Naive thymus-derived CD4-positive, alpha-beta T cell (primary cell): ENCODE measurements at regions not wholly inside any gene's neighbourhood (a gene's known extent, or its start where the extent isn't known, plus 50 kb on each side); places are given as distances from the start of the nearest gene placed in this dataset.
"Not testable (repeated sequence)": the region's sequence is repeated elsewhere in the genome, so short reads cannot be mapped to it uniquely, and the experiment has no call there.

Source experiments
- ATAC-seq: fragments of 150-1000 bp; cut with Tn5 transposase; 2 replicates; pipeline ENCODE4 v1.10.0; 2021; ENCODE audit warnings: mild to moderate bottlenecking, moderate library complexity
- CTCF ChIA-PET: fragments of 350-600 bp; sonication (Branson Sonifier 250); formaldehyde crosslinking; loops from one replicate; lab custom pipeline; 2021; ENCODE audit warnings: antibody characterized with exemption; lab: Charles Lee
- POLR2A ChIA-PET: fragments of 350-600 bp; sonication (Branson Sonifier 250); formaldehyde crosslinking; loops from one replicate; lab custom pipeline; 2021; ENCODE audit warnings: antibody characterized with exemption, inconsistent platforms; lab: Charles Lee
- DNase-seq, 9 donors: peaks; one replicate each; pipeline versions ENCODE4 v3.0.0 to v3.0.0-alpha.2; 2020 to 2022; ENCODE audit warnings: mixed read lengths in 1 of 9
- H3K27ac ChIP-seq: one replicate; pipeline ENCODE4 v1.7.0; 2013; ENCODE audit warnings: mild to moderate bottlenecking, low read depth, low read length, moderate library complexity
- H3K27me3 ChIP-seq, 2 donors: one replicate each; pipeline ENCODE4 v1.7.0; 2013; ENCODE audit warnings: low read length in 2 of 2, mild to moderate bottlenecking in 2 of 2, moderate library complexity in 2 of 2; ENCODE audit not compliant: control insufficient read depth in 2 of 2, insufficient read depth in 2 of 2
- H3K36me3 ChIP-seq, 3 experiments: 1 replicate in 2 of 3; 2 replicates in 1 of 3; pipeline ENCODE4 v1.7.0; 2013; ENCODE audit warnings: low read length in 3 of 3, mild to moderate bottlenecking in 3 of 3, moderate library complexity in 1 of 3; ENCODE audit not compliant: insufficient read depth in 3 of 3, control insufficient read depth in 2 of 3
- H3K4me1 ChIP-seq, 2 donors: one replicate each; pipeline ENCODE4 v1.7.0; 2013; ENCODE audit warnings: low read length in 2 of 2, mild to moderate bottlenecking in 2 of 2, moderate library complexity in 1 of 2; ENCODE audit not compliant: control insufficient read depth in 2 of 2, insufficient read depth in 2 of 2
- H3K4me3 ChIP-seq: 2 replicates; pipeline ENCODE4 v1.7.0; 2013; ENCODE audit warnings: mild to moderate bottlenecking, low read length
- H3K9me3 ChIP-seq, 3 experiments: 1 replicate in 2 of 3; 2 replicates in 1 of 3; pipeline ENCODE4 v1.7.0; 2013; ENCODE audit warnings: low read length in 3 of 3; ENCODE audit not compliant: control insufficient read depth in 2 of 3
- H3K27ac Mint-ChIP-seq, 9 donors: one replicate each; pipeline ENCODE4 v1.8.0; 2020 to 2022; ENCODE audit warnings: mixed read lengths in 9 of 9, mild to moderate bottlenecking in 8 of 9, moderate library complexity in 5 of 9, inconsistent platforms in 2 of 9
- H3K27me3 Mint-ChIP-seq, 5 donors: one replicate each; pipeline ENCODE4 v1.8.0; 2021 to 2022; ENCODE audit warnings: mixed read lengths in 5 of 5, mild to moderate bottlenecking in 1 of 5
- H3K36me3 Mint-ChIP-seq, 5 donors: one replicate each; pipeline ENCODE4 v1.8.0; 2020 to 2022; ENCODE audit warnings: mixed read lengths in 5 of 5, mild to moderate bottlenecking in 3 of 5, inconsistent platforms in 1 of 5
- H3K4me1 Mint-ChIP-seq, 7 donors: one replicate each; pipeline ENCODE4 v1.8.0; 2020 to 2022; ENCODE audit warnings: mixed read lengths in 7 of 7, mild to moderate bottlenecking in 3 of 7, inconsistent platforms in 1 of 7
- H3K4me3 Mint-ChIP-seq, 10 donors: one replicate each; pipeline ENCODE4 v1.8.0; 2020 to 2022; ENCODE audit warnings: mild to moderate bottlenecking in 10 of 10, mixed read lengths in 10 of 10, moderate library complexity in 6 of 10, inconsistent platforms in 2 of 10
- H3K9me3 Mint-ChIP-seq, 11 donors: one replicate each; pipeline ENCODE4 v1.8.0; 2020 to 2022; ENCODE audit warnings: mixed read lengths in 11 of 11, mild to moderate bottlenecking in 4 of 11, inconsistent platforms in 1 of 11, moderate library complexity in 1 of 11
- intact Hi-C, 2 donors: fragments of 100-400 bp; cut with micrococcal nuclease; formaldehyde crosslinking; loops; one replicate each; pipeline ENCODE4 v1.15.1; 2023

GRCh38 chr14:105713836-105714235 is 187.5 kb downstream of the TMEM121 start:
- H3K36me3 ChIP-seq, H3K27me3 ChIP-seq, H3K9me3 Mint-ChIP-seq, H3K27ac ChIP-seq, H3K27ac Mint-ChIP-seq, H3K4me1 ChIP-seq, DNase-seq, intact Hi-C loops, H3K4me3 ChIP-seq, H3K4me3 Mint-ChIP-seq, POLR2A ChIA-PET, CTCF ChIA-PET, ATAC-seq, H3K36me3 Mint-ChIP-seq, H3K9me3 ChIP-seq, H3K4me1 Mint-ChIP-seq, H3K27me3 Mint-ChIP-seq: not testable (repeated sequence)

DNA sequence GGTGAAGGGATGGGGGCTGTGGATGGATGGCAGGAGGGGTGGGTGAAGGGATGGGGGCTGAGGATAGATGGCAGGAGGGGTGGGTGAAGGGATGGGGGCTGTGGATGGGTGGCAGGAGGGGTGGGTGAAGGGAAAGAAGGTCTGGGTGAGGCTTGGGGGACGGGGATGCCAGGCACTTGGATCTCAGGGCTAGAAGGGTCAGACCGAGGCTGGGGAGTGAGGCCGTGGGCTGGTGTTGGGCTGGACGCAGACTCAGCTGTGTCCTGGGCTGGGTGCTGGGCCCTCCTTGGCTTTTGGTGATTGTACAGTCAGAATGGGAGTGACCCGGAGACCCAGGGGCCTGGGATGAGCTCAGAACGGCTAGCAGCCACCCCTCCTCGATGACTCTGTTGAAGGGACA is 192.4 kb downstream of the TMEM121 start:
- H3K9me3 ChIP-seq, CTCF ChIA-PET, H3K36me3 ChIP-seq, intact Hi-C loops, H3K4me3 ChIP-seq, H3K4me3 Mint-ChIP-seq, H3K9me3 Mint-ChIP-seq, H3K27ac ChIP-seq, H3K4me1 Mint-ChIP-seq, ATAC-seq, H3K36me3 Mint-ChIP-seq, H3K27ac Mint-ChIP-seq, H3K27me3 ChIP-seq, H3K4me1 ChIP-seq, DNase-seq, H3K27me3 Mint-ChIP-seq, POLR2A ChIA-PET: not testable (repeated sequence)

GRCh38 chr14:105720106-105720505 is 193.7 kb downstream of the TMEM121 start:
- H3K36me3 Mint-ChIP-seq, H3K4me3 Mint-ChIP-seq, H3K4me1 ChIP-seq, H3K4me1 Mint-ChIP-seq, H3K9me3 Mint-ChIP-seq, ATAC-seq, H3K27me3 Mint-ChIP-seq, H3K4me3 ChIP-seq, H3K9me3 ChIP-seq, CTCF ChIA-PET, POLR2A ChIA-PET, DNase-seq, H3K27me3 ChIP-seq, H3K27ac ChIP-seq, intact Hi-C loops, H3K27ac Mint-ChIP-seq, H3K36me3 ChIP-seq: not testable (repeated sequence)

DNA sequence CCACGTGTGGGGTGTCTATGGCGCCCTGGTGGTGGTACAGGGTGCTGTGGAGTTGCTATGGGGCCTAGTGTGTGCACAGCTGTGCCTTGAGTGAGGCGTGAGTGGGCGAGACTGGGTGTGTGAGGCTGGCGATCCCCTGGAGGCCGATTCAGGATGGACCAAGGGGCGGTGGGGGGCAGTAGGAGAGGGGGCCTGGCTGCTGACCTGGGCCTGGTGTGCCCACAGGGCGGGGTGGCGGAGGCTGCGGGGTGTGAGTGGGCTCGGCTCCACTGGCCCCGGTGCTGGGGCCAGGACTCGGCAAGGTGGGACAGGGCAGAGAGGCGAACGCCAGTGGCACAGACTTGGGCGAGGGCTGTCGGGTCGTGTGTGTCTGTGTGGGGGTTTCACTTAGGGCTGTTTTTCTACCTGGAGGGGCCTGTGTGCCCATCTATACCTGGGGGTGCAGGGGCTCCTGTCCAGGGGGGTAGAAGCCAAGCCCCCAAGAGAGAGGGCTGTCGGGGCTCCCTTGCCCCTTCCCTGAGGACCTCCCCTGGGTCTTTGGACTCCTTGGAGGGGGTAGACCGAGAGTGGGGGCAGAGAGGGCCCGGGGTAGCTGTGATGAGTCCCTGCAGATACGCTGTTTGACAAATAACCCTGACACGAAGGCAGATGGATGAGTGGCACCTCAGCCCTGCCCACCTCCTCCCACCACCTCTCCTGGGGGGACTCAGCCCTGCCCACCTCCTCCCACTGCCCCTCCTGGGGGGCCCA is 194.6 kb downstream of the TMEM121 start:
- H3K27me3 ChIP-seq, H3K27ac ChIP-seq, H3K4me3 Mint-ChIP-seq, H3K4me1 Mint-ChIP-seq, H3K9me3 ChIP-seq, H3K27ac Mint-ChIP-seq, CTCF ChIA-PET, H3K4me3 ChIP-seq, intact Hi-C loops, DNase-seq, ATAC-seq, H3K36me3 ChIP-seq, POLR2A ChIA-PET, H3K4me1 ChIP-seq, H3K36me3 Mint-ChIP-seq, H3K27me3 Mint-ChIP-seq: not testable (repeated sequence)
- H3K9me3 Mint-ChIP-seq = peaks cover 0 to 13% (median 6%) of the 10 kb centered on the region in 11 donors

- CTCF ChIA-PET, H3K27ac ChIP-seq, H3K27me3 ChIP-seq, H3K27me3 Mint-ChIP-seq, H3K4me3 ChIP-seq, H3K4me1 Mint-ChIP-seq, POLR2A ChIA-PET, DNase-seq, intact Hi-C loops, H3K9me3 ChIP-seq, H3K36me3 ChIP-seq, ATAC-seq, H3K4me1 ChIP-seq, H3K4me3 Mint-ChIP-seq, H3K27ac Mint-ChIP-seq, H3K36me3 Mint-ChIP-seq: not testable (repeated sequence)
- H3K9me3 Mint-ChIP-seq = peaks cover 0 to 13% (median 6%) of the 10 kb centered on the region in 11 donors
Measured at GRCh38 chr14:105721602-105721970, 195.2 kb downstream of the TMEM121 start.

DNA sequence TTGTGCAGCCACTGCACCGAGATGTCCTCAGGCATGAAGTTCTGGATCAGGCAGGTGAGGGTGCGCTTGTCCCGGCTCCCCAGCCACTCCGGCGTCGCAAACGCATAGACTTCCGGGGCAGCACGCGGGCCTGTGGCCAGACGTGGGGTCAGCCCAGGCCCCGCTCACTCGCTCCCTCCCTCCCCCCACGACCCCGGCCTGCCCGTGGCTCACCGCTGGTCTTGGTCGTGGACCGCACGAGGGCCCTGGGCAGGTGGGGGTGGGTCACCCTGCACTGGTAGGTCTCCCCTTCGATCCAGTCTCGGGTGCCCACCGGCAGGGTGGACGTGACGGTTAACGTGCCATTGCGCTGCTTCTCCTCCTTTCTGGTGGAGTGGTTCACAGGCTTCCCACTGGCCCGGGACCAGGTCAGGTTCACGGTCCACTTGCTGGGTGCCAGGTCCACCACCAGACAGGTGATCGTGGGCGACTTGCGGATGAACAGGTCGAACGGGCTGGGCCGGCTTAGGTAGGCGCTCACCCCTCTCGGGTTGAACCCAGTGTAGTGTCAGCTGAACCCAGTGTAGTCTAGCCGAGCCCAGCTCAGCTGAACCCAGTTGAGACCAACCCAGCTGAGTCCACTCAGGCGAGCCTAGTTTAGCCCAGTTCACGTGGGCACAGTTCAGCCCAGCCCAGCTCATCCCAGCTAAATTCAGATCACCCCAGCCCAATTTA is 195.8 kb downstream of the TMEM121 start:
- H3K4me3 ChIP-seq, H3K4me1 Mint-ChIP-seq, ATAC-seq, CTCF ChIA-PET, H3K27ac ChIP-seq, H3K36me3 ChIP-seq, H3K4me3 Mint-ChIP-seq, H3K27me3 Mint-ChIP-seq, H3K9me3 ChIP-seq, DNase-seq, H3K36me3 Mint-ChIP-seq, POLR2A ChIA-PET, H3K27me3 ChIP-seq, intact Hi-C loops, H3K4me1 ChIP-seq: not testable (repeated sequence)
- Mint-ChIP-seq H3K9me3 (peaks cover 0 to 16% (median 6%) of the 10 kb centered on the region in 11 donors), H3K27ac (peak overlapping the region in 1 of 9 donors; percentile 49)

- H3K36me3 Mint-ChIP-seq, H3K27me3 Mint-ChIP-seq, H3K27ac ChIP-seq, H3K4me1 Mint-ChIP-seq, H3K27me3 ChIP-seq, intact Hi-C loops, H3K27ac Mint-ChIP-seq, ATAC-seq, H3K4me3 ChIP-seq, H3K4me1 ChIP-seq, POLR2A ChIA-PET, CTCF ChIA-PET, H3K9me3 ChIP-seq, DNase-seq, H3K36me3 ChIP-seq, H3K4me3 Mint-ChIP-seq: not testable (repeated sequence)
- H3K9me3 Mint-ChIP-seq = peaks cover 0 to 25% (median 13%) of the 10 kb centered on the region in 11 donors
Measured at GRCh38 chr14:105723271-105723670, 196.9 kb downstream of the TMEM121 start.
